Coronary artery (tissue), 2 donors: ENCODE measurements at regions not wholly inside any gene's neighbourhood (a gene's known extent, or its start where the extent isn't known, plus 50 kb on each side); places are given as distances from the start of the nearest gene placed in this dataset.

Source experiments
- DNase-seq: peaks from one replicate; pipeline ENCODE4 v3.0.0-alpha.2; 2017; ENCODE audit warnings: low spot score
- H3K27ac ChIP-seq, 2 donors: fragments of 200-600 bp; sonication (generic); one replicate each; pipeline ENCODE4 v1.5.1; 2016 to 2019
- H3K4me3 ChIP-seq: fragments of 200-600 bp; sonication (generic); 2 replicates; pipeline ENCODE4 v1.5.1; 2016; ENCODE audit warnings: mild to moderate bottlenecking, moderate library complexity
- CTCF ChIP-seq: fragments of 200-600 bp; sonication (generic); IDR thresholded peaks from one replicate; pipeline ENCODE4 v1.5.1; 2019; ENCODE audit warnings: antibody characterized with exemption

- no peak for DNase-seq
- TF ChIP-seq CTCF: no peak
- Histone ChIP-seq H3K27ac (no peak overlapping the region), H3K4me3 (no peak overlapping the region)
Measured at GRCh38 chr5:74956278-74956677, 90.1 kb upstream of the FAM169A start.

- TF ChIP-seq CTCF: no peak
- H3K4me3 ChIP-seq: no peak overlapping the region
- no peak overlapping the region for H3K27ac ChIP-seq
- DNase-seq: no peak
Measured at GRCh38 chr5:74954919-74955318, 88.7 kb upstream of the FAM169A start.

GRCh38 chr5:74953937-74954720 is 87.9 kb upstream of the FAM169A start:
- TF ChIP-seq CTCF: no peak
- Histone ChIP-seq H3K27ac (no peak overlapping the region), H3K4me3 (no peak overlapping the region)
- no peak for DNase-seq

GRCh38 chr5:74953554-74953936 is 87.4 kb upstream of the FAM169A start:
- no peak for TF ChIP-seq CTCF
- Histone ChIP-seq H3K4me3 (no peak overlapping the region), H3K27ac (no peak overlapping the region)
- DNase-seq: no peak

- Histone ChIP-seq H3K4me3 (no peak overlapping the region), H3K27ac (no peak overlapping the region)
- DNase-seq: no peak
- TF ChIP-seq CTCF: no peak
Measured at GRCh38 chr5:74952406-74952805, 86.2 kb upstream of the FAM169A start.

- no peak for DNase-seq
- H3K27ac ChIP-seq: no peak overlapping the region
- H3K4me3 ChIP-seq: no peak overlapping the region
- TF ChIP-seq CTCF: no peak
Measured at GRCh38 chr5:74951865-74952264, 85.7 kb upstream of the FAM169A start.

GRCh38 chr5:74950836-74951515 is 84.8 kb upstream of the FAM169A start:
- Histone ChIP-seq H3K27ac (no peak overlapping the region), H3K4me3 (no peak overlapping the region)
- TF ChIP-seq CTCF: no peak
- no peak for DNase-seq
